Activated CD4-positive, CD25-positive, alpha-beta regulatory T cell treated with anti-CD3 and anti-CD28 coated beads, Interleukin-2, amount 50 U/mL, for 24 hours (primary cell): ENCODE measurements at regions not wholly inside any gene's neighbourhood (a gene's known extent, or its start where the extent isn't known, plus 50 kb on each side); places are given as distances from the start of the nearest gene placed in this dataset.
"Not testable (repeated sequence)": the region's sequence is repeated elsewhere in the genome, so short reads cannot be mapped to it uniquely, and the experiment has no call there.

Experiments used
- ATAC-seq, 2 donors: fragments of 150-1000 bp; cut with Tn5 transposase; one replicate each; pipeline ENCODE4 v1.10.0; 2021; ENCODE audit warnings: mild to moderate bottlenecking in 1 of 2, moderate library complexity in 1 of 2

DNA sequence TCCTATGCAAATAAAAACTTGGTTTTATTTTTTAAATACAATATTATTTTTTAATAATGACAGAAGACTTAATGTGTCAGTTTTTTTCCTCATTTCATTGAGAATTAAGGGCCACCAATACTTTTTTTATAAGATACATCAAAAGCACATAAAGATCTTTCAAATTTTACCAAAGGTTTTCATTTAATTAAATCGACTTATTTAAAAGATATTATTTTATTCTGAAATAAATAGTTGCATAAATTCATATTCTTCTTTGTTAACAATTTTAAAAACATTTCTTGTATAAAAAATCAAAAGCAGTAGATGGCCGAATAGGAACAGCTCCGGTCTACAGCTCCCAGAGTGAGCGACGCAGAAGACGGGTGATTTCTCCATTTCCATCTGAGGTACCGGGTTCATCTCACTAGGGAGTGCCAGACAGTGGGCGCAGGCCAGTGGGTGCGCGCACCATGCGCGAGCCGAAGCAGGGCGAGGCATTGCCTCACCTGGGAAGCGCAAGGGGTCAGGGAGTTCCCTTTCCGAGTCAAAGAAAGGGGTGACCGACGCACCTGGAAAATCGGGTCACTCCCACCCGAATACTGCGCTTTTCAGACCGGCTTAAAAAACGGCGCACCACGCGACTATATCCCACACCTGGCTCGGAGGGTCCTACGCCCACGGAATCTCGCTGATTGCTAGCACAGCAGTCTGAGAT is 374.6 kb upstream of the NPVF start:
- ATAC-seq, result not testable (repeated sequence)

DNA sequence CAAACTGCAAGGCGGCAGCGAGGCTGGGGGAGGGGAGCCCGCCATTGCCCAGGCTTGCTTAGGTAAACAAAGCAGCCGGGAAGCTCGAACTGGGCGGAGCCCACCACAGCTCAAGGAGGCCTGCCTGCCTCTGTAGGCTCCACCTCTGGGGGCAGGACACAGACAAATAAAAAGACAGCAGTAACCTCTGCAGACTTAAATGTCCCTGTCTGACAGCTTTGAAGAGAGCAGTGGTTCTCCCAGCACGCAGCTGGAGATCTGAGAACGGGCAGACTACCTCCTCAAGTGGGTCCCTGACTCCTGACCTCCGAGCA is 375.1 kb upstream of the NPVF start:
- not testable (repeated sequence) for ATAC-seq

DNA sequence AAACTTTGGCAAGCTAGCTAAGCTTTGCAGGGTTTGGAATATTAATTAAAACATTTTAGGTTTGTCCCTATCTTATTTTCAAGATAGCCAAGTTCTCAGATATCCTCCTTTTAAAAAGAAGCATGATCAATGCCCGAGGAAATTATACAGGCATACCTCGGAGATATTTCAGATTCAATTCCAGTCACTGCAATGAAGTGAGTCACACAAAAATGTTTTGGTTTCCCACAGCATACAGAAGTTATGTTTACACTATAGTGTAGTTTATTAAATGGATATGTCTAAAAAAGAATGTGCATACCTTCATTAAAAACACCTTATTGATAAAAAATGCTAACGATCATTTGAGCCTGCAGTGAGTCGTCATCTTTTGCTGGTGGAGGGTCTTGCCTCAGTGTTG is 382.9 kb upstream of the NPVF start:
- no peak for ATAC-seq

DNA sequence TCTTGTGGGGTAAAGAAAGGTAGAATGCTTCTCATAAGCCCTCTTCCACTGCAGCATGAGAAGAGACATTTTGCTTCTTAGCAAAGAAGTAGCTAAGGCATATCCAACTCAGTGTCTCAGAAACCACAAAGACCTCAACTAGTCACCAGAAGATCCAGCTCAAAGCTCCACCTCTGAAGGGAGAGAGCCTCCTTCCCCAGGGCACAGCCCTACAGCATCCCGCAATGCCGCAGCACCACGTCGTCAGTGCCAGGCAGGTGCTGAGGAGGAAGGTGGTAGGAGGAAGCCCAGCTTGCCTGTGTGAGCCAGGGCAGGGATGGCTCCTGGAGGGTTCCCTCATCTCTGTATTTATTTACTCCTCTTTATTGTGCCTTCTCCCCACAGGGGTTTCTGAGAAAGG is 385.6 kb upstream of the NPVF start:
- ATAC-seq, result no peak

DNA sequence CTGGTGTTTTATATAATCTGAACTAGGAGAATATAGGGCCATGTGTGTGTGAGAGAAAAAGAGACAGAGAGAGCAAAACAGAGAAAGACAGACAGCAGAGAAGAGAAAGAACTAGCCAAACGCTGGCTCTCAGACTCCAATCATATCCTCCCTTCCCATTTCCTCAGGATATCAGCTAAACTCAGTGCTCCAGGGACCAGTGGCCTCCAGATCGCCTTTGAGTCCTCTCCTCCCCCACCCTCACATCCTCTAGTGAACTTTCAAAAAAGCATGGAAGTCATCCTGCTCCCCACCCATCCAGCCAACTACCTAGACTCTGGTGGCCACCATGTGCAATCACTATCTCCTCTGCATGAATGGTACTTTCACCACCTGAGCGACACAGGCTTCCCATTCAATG is 386.1 kb upstream of the NPVF start:
- ATAC-seq, result no peak

DNA sequence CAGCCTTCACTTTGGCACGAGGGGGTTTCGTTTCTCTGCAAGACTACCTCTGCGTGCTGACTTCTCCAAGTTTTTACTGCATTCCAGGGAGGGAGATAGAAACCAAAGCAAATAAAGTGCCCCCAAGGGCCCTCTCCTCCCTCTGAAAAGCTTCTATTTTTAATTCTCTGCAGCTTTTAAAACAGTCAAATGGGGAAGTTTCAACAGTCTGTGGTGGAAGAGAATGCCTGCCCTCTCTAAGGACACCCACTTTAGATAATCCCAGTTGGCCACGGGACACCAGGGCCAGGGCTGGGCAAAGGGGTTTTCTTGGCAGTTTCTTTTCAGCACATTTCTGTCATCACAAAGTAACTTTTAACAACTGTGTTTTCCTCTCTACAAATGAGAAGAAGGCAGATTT is 386.7 kb upstream of the NPVF start:
- no peak for ATAC-seq

DNA sequence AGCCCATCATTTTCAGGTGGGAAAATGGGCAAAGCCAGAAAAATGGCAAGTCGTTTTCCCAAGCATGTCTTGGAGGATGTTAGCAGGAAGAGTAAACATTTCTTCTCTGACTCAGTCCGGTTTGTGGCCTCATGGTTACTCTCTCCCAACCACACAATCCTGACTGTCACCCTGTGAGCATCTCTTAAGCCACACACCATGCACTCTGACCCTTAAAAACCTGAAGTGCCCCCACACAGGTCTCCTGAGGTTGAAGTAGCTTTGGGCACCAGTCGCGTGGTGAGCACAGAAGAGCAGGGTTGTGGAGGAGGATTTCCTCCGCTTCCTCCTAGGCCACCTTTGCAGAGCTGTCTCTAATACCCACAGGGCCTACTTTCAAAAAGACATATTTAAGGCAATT is 387.3 kb upstream of the NPVF start:
- no peak for ATAC-seq

DNA sequence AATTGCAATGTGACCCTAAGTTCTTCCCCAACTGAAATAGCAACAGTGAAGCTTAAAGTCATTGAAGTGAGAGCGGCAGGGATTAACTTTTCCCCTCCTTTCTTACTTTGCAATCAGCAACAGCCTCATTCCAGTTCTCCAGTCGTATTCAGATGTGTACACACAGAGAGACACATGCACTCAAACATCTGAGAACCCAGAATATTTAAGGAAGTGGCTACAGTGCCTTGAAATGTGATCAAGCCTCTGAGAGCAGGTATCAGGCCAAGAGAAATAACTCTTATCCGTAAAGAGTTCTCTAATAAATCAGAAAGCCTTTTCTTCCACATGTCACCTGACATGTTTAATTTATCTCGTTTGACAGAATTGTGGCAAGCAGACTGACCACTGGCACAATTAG is 388.9 kb upstream of the NPVF start:
- no peak for ATAC-seq

DNA sequence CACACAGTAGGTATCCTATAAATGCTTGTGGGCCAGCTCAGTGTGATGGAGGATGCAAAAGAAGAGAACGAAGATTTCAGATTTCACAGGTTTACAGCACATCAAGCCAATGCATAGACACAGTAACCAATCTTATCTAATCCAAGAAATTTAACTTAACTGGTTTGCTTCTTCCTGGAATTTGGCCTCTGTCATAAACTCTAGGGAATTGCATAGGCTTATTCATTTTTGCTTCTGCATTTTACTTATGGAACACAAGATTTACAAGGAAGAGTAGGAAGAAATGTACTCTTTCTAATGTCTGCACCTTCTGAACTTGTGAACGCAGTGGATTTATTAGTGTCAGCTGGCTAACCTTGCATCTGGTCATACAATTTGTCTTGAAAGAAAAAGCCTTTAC is 389.4 kb upstream of the NPVF start:
- no peak for ATAC-seq

DNA sequence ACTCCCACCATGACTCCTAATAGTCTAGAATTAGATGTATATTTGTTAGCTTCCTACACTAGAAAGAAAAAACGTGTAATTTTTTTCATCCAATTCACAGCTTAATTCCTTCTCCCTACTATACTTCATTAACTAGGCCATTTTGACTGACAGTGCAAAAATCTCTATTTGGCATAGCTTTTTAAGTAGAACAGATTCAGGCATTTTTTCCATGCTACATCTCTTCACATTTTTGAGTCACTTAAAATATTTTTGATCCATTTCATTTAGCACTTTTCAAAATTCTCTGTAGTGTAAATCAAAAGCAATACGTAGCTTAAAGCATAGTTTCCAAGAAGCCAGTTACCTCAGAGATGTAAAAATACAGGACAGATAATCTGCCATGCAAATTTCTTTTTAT is 391.1 kb upstream of the NPVF start:
- no peak for ATAC-seq

DNA sequence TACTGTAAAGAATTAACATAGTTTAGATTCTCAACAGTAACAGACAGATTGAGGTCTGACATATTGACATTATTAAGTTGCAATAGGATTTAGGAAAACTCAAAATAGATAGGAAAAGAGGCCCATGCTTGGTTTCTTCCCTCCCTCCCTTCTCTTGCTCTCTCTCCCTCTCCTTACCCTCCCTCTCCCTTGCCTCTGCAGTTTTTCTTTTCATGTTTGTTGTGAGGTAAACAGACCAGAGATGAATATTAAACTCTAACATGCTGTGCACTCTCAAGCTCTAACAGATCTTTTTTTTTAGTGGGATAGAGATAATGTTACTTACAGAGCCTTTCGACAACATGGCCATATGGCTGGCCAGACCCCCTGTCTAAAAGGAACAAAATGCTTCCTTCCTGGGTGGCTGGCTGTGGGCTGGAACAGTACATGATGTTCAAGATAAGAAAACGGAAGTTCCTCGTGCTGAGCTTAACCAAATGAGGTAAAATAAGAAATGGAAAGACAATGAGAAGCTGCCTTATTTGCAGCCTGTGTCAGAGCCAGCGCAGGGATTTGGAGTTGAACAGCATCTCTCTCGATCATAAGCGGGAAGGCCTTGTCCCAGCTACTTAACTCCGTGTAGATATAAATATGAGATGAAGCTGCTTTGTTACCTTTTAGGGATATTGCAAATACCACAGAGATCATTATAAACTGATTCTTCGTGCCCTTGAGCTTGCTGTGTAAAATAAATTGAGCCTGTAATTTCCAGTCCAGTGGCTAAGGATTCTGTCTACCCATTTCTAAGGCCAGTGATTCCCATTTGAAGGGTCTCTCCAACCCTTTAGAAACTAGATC is 391.9 kb upstream of the NPVF start:
- ATAC-seq, result peak; percentile 17 to 30

DNA sequence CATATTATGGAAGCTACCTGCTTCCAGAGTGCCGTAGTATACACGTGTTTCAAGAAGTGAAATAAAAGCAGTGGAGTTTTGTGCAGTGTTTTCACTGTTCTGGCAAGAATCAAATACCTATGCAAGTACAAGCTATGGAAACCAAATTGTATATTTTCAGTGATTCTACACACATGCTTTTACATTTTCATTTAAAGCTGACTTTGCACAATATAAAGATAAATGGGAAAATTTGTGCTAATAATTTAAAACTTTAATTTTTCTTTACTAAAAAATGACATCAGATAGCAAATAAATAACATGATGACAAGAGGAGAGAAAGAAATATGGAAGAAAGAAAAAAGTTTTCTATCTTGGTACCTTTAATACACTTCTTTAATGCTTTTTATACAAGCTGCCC is 393.7 kb upstream of the NPVF start:
- ATAC-seq, result no peak

DNA sequence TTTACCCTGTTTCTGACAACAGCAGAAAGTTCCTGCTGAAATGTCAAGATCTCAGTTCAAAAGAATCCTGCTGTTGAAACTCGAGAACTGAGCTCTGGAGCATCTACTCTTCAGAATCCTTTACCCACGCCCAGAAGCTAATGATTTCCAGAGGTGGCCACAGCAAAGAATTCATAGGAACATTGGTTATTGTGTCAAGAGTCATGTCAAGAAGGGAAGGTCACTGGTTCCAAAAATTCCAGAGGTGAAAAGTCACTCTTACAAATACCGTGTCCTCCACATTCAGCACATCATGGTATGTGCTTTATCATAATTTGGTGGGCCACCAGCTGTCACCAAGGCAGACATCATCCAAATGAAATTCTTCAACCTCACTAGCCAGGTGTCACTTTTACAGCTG is 394.4 kb upstream of the NPVF start:
- no peak for ATAC-seq

DNA sequence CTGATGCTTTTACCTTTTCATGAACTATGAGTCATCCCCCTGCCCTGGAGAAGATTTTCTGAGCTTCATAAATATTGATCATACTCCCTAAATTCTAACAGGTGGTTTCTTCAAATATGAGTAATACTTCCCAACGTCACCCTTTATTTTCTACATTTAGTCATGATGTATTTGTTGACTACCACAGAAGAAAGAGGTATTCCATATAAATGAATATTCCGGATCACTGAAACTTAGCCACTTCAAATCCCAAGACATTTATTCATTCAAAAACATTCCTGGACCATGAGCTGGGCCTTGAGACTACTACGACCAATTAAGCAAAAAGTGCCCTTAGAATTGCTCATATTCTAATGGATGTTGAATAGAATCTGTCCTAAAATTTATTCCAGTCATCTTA is 395.8 kb upstream of the NPVF start:
- ATAC-seq, result no peak

DNA sequence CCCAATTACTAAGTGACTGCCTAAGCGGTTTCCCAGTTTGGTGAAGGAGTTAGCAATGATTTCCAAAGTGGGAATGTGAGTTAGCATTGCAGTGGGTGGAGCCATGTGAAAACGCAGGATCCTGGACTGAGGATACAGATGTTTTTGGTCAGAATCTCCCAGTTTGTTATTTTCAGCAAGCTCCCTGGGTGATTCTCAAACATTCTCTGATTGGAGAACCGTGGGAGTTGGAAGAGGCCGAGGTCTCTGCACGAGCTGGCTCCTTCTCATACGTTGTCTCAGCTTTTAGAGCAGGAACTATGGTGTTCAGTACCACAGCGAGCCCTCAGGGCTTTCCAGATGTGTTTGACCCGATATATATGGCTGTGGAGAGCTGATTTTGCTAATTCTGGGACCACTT is 396.5 kb upstream of the NPVF start:
- no peak for ATAC-seq

DNA sequence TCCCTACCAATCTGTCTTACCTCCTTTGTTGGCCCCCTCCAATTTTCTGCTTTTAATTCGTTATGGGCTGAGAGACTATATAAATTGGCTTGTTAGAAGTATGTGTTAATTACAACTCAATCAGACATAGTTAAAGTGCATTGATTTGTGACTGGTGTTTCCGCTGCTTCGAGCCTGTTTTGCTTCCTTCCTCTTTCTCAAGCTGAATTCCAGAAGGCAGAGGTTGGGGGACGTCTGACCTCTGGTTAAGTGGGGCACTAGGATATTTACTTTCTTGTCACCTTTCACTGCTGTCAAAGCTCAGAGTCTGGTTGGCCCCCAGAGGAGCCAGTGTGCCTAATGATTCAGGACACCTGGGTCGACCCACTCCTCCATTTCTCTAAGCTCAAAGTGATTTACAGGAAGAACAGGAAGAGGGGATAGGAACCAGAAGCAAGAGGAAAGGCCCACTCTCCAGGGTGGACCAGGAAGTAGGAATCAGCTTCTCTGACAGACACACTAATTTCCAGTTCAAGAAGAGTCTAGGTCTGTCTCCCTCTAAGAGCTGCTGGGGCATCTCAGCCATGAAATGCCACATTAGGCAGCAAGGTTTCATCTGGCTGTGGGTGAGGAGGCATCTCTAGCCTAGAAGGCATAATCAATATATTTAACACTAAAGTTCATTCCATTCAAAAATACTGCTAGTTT is 397.2 kb upstream of the NPVF start:
- no peak for ATAC-seq

DNA sequence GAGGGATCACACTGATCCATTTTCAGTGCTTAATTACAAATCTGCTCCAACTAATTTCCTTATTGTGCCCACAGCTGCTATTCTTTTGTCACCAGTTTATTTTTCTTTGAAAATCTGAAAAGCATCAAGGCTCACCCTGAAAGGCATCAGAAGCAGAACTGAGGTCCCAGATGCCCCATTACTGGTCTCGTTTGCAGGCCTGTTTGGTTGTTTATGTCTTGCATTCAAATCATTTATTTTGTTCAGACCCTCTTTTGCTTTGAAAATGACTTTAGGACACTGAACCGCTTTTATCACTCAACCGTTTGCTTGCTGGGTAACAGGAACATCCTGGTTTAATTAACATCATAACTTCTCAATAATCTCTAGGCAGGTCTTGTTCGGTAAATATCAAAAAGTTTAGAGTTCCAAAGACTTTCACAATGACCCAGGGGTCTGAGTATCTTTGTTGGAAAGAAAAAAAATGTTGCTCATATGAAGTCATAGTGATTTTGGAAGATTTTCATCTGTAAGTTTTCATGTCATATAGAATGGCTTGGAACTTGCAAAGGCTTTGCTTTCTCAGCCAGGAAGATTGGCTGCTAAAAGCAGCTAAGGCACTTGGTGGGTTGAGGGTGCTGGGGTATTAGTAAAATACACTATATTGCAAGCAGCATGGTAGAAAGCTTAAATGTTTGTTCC is 398.3 kb upstream of the NPVF start:
- no peak for ATAC-seq

DNA sequence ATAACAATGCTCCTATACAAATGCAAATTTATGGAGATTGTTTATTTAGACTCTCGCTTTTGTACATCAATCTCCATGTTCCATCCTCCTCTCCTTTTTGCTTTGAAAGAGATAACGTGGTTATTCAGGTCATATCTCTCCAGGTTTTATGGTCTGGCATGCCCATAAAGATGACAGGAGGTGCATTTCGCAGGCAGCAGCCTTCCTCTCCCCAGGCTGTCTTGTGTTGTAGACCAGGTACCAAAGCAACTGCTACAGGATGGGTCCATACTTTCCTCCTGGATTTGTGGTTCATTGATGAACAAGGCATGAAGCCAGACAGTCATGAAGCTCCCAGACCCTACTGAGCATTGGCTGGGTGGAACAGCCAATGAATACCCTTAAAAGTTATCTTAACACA is 400.2 kb upstream of the NPVF start:
- ATAC-seq, result no peak

DNA sequence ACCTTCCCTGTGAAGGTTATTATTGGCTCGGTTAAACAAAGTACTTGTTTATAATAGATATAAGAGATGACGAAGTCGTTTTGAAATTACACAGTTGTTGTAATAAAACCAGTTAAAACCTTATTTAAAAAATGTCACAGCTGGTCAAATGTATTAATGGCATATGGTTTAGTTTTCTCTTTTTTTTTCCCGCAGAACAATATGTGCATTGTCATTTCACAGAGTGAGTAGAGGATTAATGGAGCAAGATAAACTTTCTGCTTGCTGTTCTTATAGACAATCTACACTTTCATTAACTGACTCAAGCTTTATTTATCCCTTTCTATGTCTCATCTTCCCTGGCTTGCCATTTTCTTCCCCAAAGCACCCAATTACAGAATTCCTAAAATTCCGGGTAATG is 404.3 kb upstream of the NPVF start:
- ATAC-seq, result no peak

DNA sequence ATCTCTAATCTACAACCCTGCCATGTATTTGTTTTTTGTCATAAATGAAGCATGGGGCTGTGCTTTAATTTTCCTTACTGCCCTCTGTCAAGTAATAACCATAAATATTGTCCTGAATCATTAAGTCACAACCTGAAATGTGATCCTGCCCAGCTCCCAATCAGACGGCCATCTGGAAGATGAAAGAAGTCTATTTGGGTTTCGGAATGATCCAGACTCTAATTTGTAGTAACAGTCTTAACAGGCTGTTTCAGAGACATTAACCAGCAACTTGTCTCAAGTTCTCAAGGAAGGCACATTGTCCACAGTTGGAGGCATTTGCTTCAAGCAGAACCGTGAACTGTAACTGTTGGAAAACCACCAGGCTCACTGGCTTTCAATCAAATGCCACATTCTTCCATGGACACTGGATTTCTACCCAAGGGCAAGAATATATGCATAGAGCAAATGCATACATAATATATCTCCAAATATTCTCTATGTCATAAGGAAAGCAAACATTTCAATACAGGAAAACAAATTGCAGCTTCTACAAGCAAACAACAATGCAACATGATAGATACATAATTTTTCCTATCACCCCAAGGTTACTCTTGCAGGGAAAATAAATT is 405.2 kb upstream of the NPVF start:
- no peak for ATAC-seq

DNA sequence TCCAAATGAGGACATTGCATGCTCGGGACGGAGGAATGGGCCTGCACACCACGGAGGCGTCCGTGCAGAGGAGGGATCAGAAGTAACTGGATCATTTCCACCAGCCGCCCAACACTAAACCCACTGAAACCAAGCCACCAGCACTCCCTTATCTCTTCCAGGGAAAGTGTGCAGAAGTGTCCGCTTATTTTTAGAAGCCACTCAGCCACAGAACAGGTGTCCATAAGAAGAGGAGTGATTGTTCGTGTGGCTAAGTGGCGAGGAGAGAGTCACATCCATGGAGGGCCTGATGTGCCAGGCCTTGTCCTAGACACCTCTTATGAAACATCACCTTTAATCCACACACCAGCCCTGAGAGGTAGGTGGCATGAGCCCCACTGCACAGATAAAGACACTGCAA is 407.9 kb upstream of the NPVF start:
- no peak for ATAC-seq

DNA sequence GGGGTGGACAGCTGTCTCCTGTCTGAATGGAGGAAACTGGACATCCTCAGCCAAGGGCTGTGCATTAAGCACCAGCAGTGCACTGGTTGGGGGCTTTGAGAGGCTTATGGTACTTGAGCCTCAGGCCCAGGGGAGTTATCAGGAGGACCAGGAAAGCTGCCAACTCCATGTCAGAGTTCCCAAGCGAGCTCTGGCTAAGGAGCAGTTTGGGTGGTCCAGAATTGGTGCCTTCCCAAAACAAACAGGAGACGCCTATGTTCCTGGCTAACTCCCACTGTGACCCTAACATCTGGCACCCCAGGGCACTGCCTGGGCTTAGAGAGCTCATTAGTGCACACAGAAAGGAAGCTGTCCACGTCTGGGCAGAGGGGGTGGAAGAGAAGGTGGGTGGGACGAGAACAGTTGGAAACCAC is 408.6 kb upstream of the NPVF start:
- ATAC-seq, result no peak

DNA sequence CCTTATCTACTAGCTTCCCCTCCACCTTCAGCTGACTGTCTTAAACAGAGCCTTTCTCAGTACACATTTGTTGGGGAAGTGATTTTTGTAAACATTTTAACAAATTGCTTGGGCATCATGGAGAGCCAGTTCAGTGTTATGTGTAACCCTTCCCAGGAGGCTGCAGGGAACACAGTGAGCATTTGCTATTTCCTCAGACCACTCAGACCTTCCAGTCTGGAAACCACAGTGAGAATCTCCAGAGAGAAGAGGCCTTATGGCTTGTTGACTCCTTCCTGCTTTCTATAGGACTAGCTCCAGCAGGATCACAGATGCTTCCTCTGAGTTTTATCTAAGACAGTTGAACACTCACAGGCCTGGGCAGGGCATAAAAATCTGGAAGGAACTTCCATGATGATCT is 409.8 kb upstream of the NPVF start:
- ATAC-seq, result no peak
